Loucy (cell line): ENCODE measurements at regions not wholly inside any gene's neighbourhood (a gene's known extent, or its start where the extent isn't known, plus 50 kb on each side); places are given as distances from the start of the nearest gene placed in this dataset.

Experiments
- H2AFZ ChIP-seq: fragments of 200-600 bp; sonication (generic); 2 replicates; pipeline ENCODE4 v1.6.0; 2016; ENCODE audit warnings: antibody characterized with exemption, mild to moderate bottlenecking, low read length, moderate library complexity
- H3F3A ChIP-seq: fragments of 200-600 bp; 2 replicates; pipeline ENCODE4 v1.6.0; 2016; ENCODE audit warnings: antibody characterized with exemption, low read depth, mild to moderate bottlenecking
- H3K27me3 ChIP-seq: fragments of 200-600 bp; sonication (generic); 2 replicates; pipeline ENCODE4 v1.6.1; 2014; ENCODE audit warnings: low read length, mild to moderate bottlenecking; ENCODE audit not compliant: insufficient read depth, poor library complexity, severe bottlenecking
- H3K36me3 ChIP-seq: fragments of 200-600 bp; sonication (generic); 2 replicates; pipeline ENCODE4 v1.6.1; 2016; ENCODE audit warnings: low read length; ENCODE audit not compliant: insufficient read depth
- H3K4me1 ChIP-seq: fragments of 200-600 bp; sonication (generic); 2 replicates; pipeline ENCODE4 v1.5.1; 2014; ENCODE audit warnings: low read length, mild to moderate bottlenecking; ENCODE audit not compliant: insufficient read depth, poor library complexity, severe bottlenecking
- H3K4me2 ChIP-seq: fragments of 200-600 bp; sonication (generic); 2 replicates; pipeline ENCODE4 v1.6.0; 2014; ENCODE audit warnings: antibody characterized with exemption, low read length, low read depth, mild to moderate bottlenecking; ENCODE audit not compliant: poor library complexity, severe bottlenecking
- H3K4me3 ChIP-seq: fragments of 200-600 bp; sonication (generic); 2 replicates; pipeline ENCODE4 v1.5.1; 2014; ENCODE audit warnings: low read length, mild to moderate bottlenecking, mixed read lengths; ENCODE audit not compliant: poor library complexity, severe bottlenecking
- H3K79me2 ChIP-seq: fragments of 200-600 bp; sonication (generic); 2 replicates; pipeline ENCODE4 v1.6.1; 2014; ENCODE audit warnings: low read length; ENCODE audit not compliant: insufficient read depth
- H3K9ac ChIP-seq: fragments of 200-600 bp; sonication (generic); 2 replicates; pipeline ENCODE4 v1.6.0; 2014; ENCODE audit warnings: mild to moderate bottlenecking, low read depth, low read length, moderate library complexity; ENCODE audit not compliant: poor library complexity, severe bottlenecking
- H3K9me2 ChIP-seq: fragments of 200-600 bp; sonication (generic); replicated peaks from 2 replicates; pipeline ENCODE4 v1.6.1; 2016; ENCODE audit warnings: low read depth, low read length, mixed read lengths
- H3K9me3 ChIP-seq: fragments of 200-600 bp; sonication (generic); 2 replicates; pipeline ENCODE4 v1.6.1; 2014; ENCODE audit warnings: mild to moderate bottlenecking, antibody characterized with exemption, low read length, low read depth; ENCODE audit not compliant: insufficient read depth
- H4K20me1 ChIP-seq: fragments of 200-600 bp; sonication (generic); 2 replicates; pipeline ENCODE4 v1.6.0; 2014; ENCODE audit warnings: antibody characterized with exemption, low read length, mild to moderate bottlenecking; ENCODE audit not compliant: insufficient read depth, poor library complexity, severe bottlenecking
- EZH2phosphoT487 ChIP-seq: fragments of 200-600 bp; IDR thresholded peaks from 2 replicates; pipeline ENCODE4 v1.6.1; 2018; ENCODE audit warnings: antibody characterized with exemption, mild to moderate bottlenecking, moderate library complexity, borderline replicate concordance
- TF ChIP-seq, protein P1 (sequence below): fragments of 200-600 bp; sonication (generic); conservative IDR thresholded peaks from 2 replicates; pipeline ENCODE4 v1.5.1; 2014; ENCODE audit warnings: mild to moderate bottlenecking, antibody characterized with exemption, low read length

- no peaks in the 10 kb centered on the region for H3K27me3 ChIP-seq
- H3F3A ChIP-seq: no peaks in the 10 kb centered on the region
- H3K4me1 ChIP-seq: peaks cover 20% of the 10 kb centered on the region
- H3K9ac ChIP-seq: no peak overlapping the region
- no peaks in the 10 kb centered on the region for H3K9me3 ChIP-seq
- H4K20me1 ChIP-seq: no peaks in the 10 kb centered on the region
- H3K79me2 ChIP-seq: no peaks in the 10 kb centered on the region
- TF ChIP-seq EZH2phosphoT487: no peak
- TF ChIP-seq, protein P1, sequence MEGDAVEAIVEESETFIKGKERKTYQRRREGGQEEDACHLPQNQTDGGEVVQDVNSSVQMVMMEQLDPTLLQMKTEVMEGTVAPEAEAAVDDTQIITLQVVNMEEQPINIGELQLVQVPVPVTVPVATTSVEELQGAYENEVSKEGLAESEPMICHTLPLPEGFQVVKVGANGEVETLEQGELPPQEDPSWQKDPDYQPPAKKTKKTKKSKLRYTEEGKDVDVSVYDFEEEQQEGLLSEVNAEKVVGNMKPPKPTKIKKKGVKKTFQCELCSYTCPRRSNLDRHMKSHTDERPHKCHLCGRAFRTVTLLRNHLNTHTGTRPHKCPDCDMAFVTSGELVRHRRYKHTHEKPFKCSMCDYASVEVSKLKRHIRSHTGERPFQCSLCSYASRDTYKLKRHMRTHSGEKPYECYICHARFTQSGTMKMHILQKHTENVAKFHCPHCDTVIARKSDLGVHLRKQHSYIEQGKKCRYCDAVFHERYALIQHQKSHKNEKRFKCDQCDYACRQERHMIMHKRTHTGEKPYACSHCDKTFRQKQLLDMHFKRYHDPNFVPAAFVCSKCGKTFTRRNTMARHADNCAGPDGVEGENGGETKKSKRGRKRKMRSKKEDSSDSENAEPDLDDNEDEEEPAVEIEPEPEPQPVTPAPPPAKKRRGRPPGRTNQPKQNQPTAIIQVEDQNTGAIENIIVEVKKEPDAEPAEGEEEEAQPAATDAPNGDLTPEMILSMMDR: no peak
- H2AFZ ChIP-seq: no peak overlapping the region
- no peaks in the 10 kb centered on the region for H3K9me2 ChIP-seq
- H3K4me3 ChIP-seq: no peak overlapping the region
- no peak overlapping the region for H3K4me2 ChIP-seq
- no peaks in the 10 kb centered on the region for H3K36me3 ChIP-seq
These were observed 341.5 kb upstream of the TMPO start for GRCh38 chr12:98173773-98174427.

- Histone ChIP-seq H3K79me2 (no peaks in the 10 kb centered on the region), H3K9ac (no peak overlapping the region), H3K4me2 (no peak overlapping the region), H3K36me3 (no peaks in the 10 kb centered on the region), H2AFZ (no peak overlapping the region), H3F3A (no peaks in the 10 kb centered on the region), H4K20me1 (no peaks in the 10 kb centered on the region), H3K4me1 (peaks cover 25% of the 10 kb centered on the region), H3K9me3 (no peaks in the 10 kb centered on the region), H3K27me3 (no peaks in the 10 kb centered on the region), H3K9me2 (no peaks in the 10 kb centered on the region), H3K4me3 (no peak overlapping the region)
- TF ChIP-seq EZH2phosphoT487: no peak
- TF ChIP-seq, protein P1: no peak
These were observed 341.0 kb upstream of the TMPO start for GRCh38 chr12:98174428-98174809.

GRCh38 chr12:98178126-98178525 lies 337.3 kb upstream of the TMPO start:
- Histone ChIP-seq H3K4me3 (no peak overlapping the region), H3K4me1 (peaks cover 28% of the 10 kb centered on the region), H3K27me3 (no peaks in the 10 kb centered on the region), H3K9ac (no peak overlapping the region), H3K36me3 (no peaks in the 10 kb centered on the region), H2AFZ (no peak overlapping the region), H3F3A (no peaks in the 10 kb centered on the region), H3K9me3 (no peaks in the 10 kb centered on the region), H3K79me2 (no peaks in the 10 kb centered on the region), H3K9me2 (no peaks in the 10 kb centered on the region), H4K20me1 (no peaks in the 10 kb centered on the region), H3K4me2 (peak overlapping the region; percentile 13)
- no peak for TF ChIP-seq EZH2phosphoT487
- TF ChIP-seq, protein P1: no peak
